Neural progenitor cell (in vitro differentiated cells): ENCODE measurements at regions not wholly inside any gene's neighbourhood (a gene's known extent, or its start where the extent isn't known, plus 50 kb on each side); places are given as distances from the start of the nearest gene placed in this dataset.

Experiments
- CTCF ChIP-seq: fragments of 200-600 bp; sonication (generic); IDR thresholded peaks from 2 replicates; pipeline ENCODE4 v1.5.1; 2017; ENCODE audit warnings: antibody characterized with exemption, mild to moderate bottlenecking
- EZH2 ChIP-seq: fragments of 200-600 bp; sonication (generic); IDR thresholded peaks from 2 replicates; pipeline ENCODE4 v1.6.1; 2017; ENCODE audit warnings: antibody characterized with exemption, mild to moderate bottlenecking, moderate library complexity
- EZH2phosphoT487 ChIP-seq: fragments of 200-600 bp; sonication (generic); IDR thresholded peaks from 2 replicates; pipeline ENCODE4 v1.6.1; 2017; ENCODE audit warnings: antibody characterized with exemption

GRCh38 chr11:112624431-112624830 lies 336.8 kb upstream of the NCAM1 start:
- TF ChIP-seq CTCF (no peak), EZH2phosphoT487 (no peak), EZH2 (no peak)
